ES-I3 (cell line): ENCODE measurements at regions not wholly inside any gene's neighbourhood (a gene's known extent, or its start where the extent isn't known, plus 50 kb on each side); places are given as distances from the start of the nearest gene placed in this dataset.
"Not testable (repeated sequence)": the region's sequence is repeated elsewhere in the genome, so short reads cannot be mapped to it uniquely, and the experiment has no call there.

Experiments used
- H3K36me3 ChIP-seq: 2 replicates; pipeline ENCODE4 v1.6.1; 2013; ENCODE audit warnings: mild to moderate bottlenecking, low read length, control low read depth, moderate library complexity; ENCODE audit not compliant: insufficient read depth
- H3K4me1 ChIP-seq: 2 replicates; pipeline ENCODE4 v1.6.1; 2013; ENCODE audit warnings: mild to moderate bottlenecking, control low read depth, low read length; ENCODE audit not compliant: insufficient read depth
- H3K9ac ChIP-seq: 2 replicates; pipeline ENCODE4 v1.6.1; 2013; ENCODE audit warnings: low read depth, mild to moderate bottlenecking, low read length, moderate library complexity
- H3K9me3 ChIP-seq: 2 replicates; pipeline ENCODE4 v1.6.1; 2013; ENCODE audit warnings: mild to moderate bottlenecking, low read length, moderate library complexity; ENCODE audit not compliant: control insufficient read depth, insufficient read depth

- Histone ChIP-seq H3K4me1 (no peaks in the 10 kb centered on the region), H3K9ac (no peak overlapping the region), H3K9me3 (no peaks in the 10 kb centered on the region), H3K36me3 (no peaks in the 10 kb centered on the region)
Observed at GRCh38 chr17:20938244-20938643, 104.6 kb downstream of the USP22 start.

- Histone ChIP-seq H3K4me1 (no peaks in the 10 kb centered on the region), H3K9ac (no peak overlapping the region), H3K9me3 (no peaks in the 10 kb centered on the region), H3K36me3 (no peaks in the 10 kb centered on the region)
Observed at GRCh38 chr17:20938988-20939615, 103.7 kb downstream of the USP22 start.

- no peak overlapping the region for H3K9ac ChIP-seq
- H3K9me3 ChIP-seq: no peaks in the 10 kb centered on the region
Observed at GRCh38 chr17:20941872-20942271, 100.9 kb downstream of the USP22 start.

GRCh38 chr17:20944014-20944865 lies 98.6 kb downstream of the USP22 start:
- Histone ChIP-seq H3K4me1 (peaks cover 3% of the 10 kb centered on the region; the same call in 1 of the 2 replicates), H3K9ac (no peak overlapping the region), H3K36me3 (no peaks in the 10 kb centered on the region), H3K9me3 (no peaks in the 10 kb centered on the region)

More at GRCh38 chr17:20941872-20942271, 100.9 kb downstream of the USP22 start:
- peaks cover 3% of the 10 kb centered on the region; the same call in 1 of the 2 replicates for H3K4me1 ChIP-seq
- no peaks in the 10 kb centered on the region for H3K36me3 ChIP-seq

GRCh38 chr17:20947708-20948107 lies 95.1 kb downstream of the USP22 start:
- H3K9me3 ChIP-seq, H3K36me3 ChIP-seq, H3K4me1 ChIP-seq, H3K9ac ChIP-seq: not testable (repeated sequence)

GRCh38 chr17:20948984-20949777 lies 93.6 kb downstream of the USP22 start:
- H3K36me3 ChIP-seq: no peaks in the 10 kb centered on the region
- H3K9me3 ChIP-seq: no peaks in the 10 kb centered on the region
- H3K4me1 ChIP-seq: peaks cover 3% of the 10 kb centered on the region; the same call in 1 of the 2 replicates
- no peak overlapping the region for H3K9ac ChIP-seq
